Esophagus squamous epithelium (tissue), 5 donors: ENCODE measurements at regions not wholly inside any gene's neighbourhood (a gene's known extent, or its start where the extent isn't known, plus 50 kb on each side); places are given as distances from the start of the nearest gene placed in this dataset.

ENCODE experiments used
- DNase-seq: peaks from one replicate; lab custom pipeline; 2025; lab: John Stamatoyannopoulos, UW
- H3K27ac ChIP-seq, 4 donors: fragments of 200-600 bp; sonication (generic); one replicate each; pipeline ENCODE4 v1.5.1; 2016 to 2019; ENCODE audit warnings: mild to moderate bottlenecking in 1 of 4
- H3K27me3 ChIP-seq, 4 donors: fragments of 200-600 bp; sonication (generic); 1 replicate in 3 of 4; 2 replicates in 1 of 4; pipeline versions ENCODE4 v1.5.1 to v1.6.0; 2017 to 2021; ENCODE audit warnings: antibody characterized with exemption in 1 of 4
- H3K36me3 ChIP-seq, 3 donors: fragments of 200-600 bp; sonication (generic); one replicate each; pipeline ENCODE4 v1.5.1; 2016 to 2019
- H3K4me1 ChIP-seq, 3 donors: fragments of 200-600 bp; sonication (generic); one replicate each; pipeline ENCODE4 v1.5.1; 2017 to 2019
- H3K4me3 ChIP-seq, 4 donors: fragments of 200-600 bp; sonication (generic); 1 replicate in 3 of 4; 2 replicates in 1 of 4; pipeline ENCODE4 v1.5.1; 2016 to 2019; ENCODE audit warnings: mild to moderate bottlenecking in 2 of 4, moderate library complexity in 1 of 4
- H3K9me3 ChIP-seq, 3 donors: fragments of 200-600 bp; sonication (generic); one replicate each; pipeline ENCODE4 v1.5.1; 2016 to 2019
- CTCF ChIP-seq, 6 experiments: fragments of 450-650 bp in 4 of 6; fragments of 200-600 bp in 2 of 6; sonication (generic) in 2 of 6; IDR thresholded peaks; one replicate each; pipeline ENCODE4 v1.5.1; 2016 to 2019; ENCODE audit warnings: antibody characterized with exemption in 6 of 6, mild to moderate bottlenecking in 4 of 6, moderate library complexity in 4 of 6
- POLR2A ChIP-seq, 4 donors: fragments of 450-650 bp; IDR thresholded peaks; one replicate each; pipeline ENCODE4 v1.6.1; 2017; ENCODE audit warnings: antibody characterized with exemption in 4 of 4, mild to moderate bottlenecking in 4 of 4, moderate library complexity in 3 of 4
- WGBS, 2 donors: methylation state at CpG; one replicate each; pipeline ENCODE4 v1.1.5; 2018; 5-methylcytosine and 5-hydroxymethylcytosine counted together
- intact Hi-C: fragments of 100-400 bp; cut with DNase I; formaldehyde crosslinking; loops from one replicate; pipeline ENCODE4 v1.15.0; 2022
- donor health status: DM: yes; HTN: yes; CAD: no.

DNA sequence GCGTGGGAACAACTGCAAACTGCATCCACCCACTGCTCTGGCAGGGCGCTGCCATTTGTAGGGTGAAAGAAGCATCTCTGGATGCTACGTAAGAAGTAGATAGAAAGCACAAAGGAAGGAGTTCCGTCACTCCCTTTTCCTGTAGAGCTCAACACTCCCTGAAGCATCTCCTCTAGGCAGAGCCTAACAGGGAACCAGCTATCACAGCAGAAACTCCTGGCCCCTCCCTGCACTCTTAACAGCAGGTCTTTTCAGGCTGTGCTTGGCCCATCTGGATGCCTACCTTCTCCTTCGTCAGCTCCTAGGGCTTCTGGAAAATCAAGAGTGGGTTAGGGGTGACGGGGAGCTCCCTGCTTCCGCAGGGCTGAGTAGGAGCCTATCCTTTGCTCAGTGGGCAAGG lies 112.9 kb upstream of the TLL1 start:
- WGBS, 2 donors: 71 to 81% methylated on average over 3 to 5 of the region's 7 CpGs
- no peak for DNase-seq
- no peak overlapping the region for H3K4me3 ChIP-seq
- no peaks in the 10 kb centered on the region for H3K36me3 ChIP-seq
- no peaks in the 10 kb centered on the region for H3K27me3 ChIP-seq
- no peak for TF ChIP-seq CTCF (IDR thresholded peaks at IDR 0.05)
- TF ChIP-seq POLR2A (IDR thresholded peaks at IDR 0.05): no peak
- H3K27ac ChIP-seq: no peak overlapping the region
- intact Hi-C loops: no loop called here
- H3K4me1 ChIP-seq: no peaks in the 10 kb centered on the region
- no peaks in the 10 kb centered on the region for H3K9me3 ChIP-seq

GRCh38 chr4:165761963-165762362 lies 111.1 kb upstream of the TLL1 start:
- H3K36me3 ChIP-seq: no peaks in the 10 kb centered on the region
- H3K4me1 ChIP-seq: no peaks in the 10 kb centered on the region
- no peak overlapping the region for H3K4me3 ChIP-seq
- no peaks in the 10 kb centered on the region for H3K9me3 ChIP-seq
- H3K27ac ChIP-seq: no peak overlapping the region
- no peaks in the 10 kb centered on the region for H3K27me3 ChIP-seq
- intact Hi-C loops: no loop called here
- TF ChIP-seq POLR2A (IDR thresholded peaks at IDR 0.05) (no peak), CTCF (IDR thresholded peaks at IDR 0.05) (no peak)
- no peak for DNase-seq
- 45 to 56% methylated on average over 1 of the region's 1 CpG for WGBS, 2 donors

GRCh38 chr4:165763640-165764039 lies 109.4 kb upstream of the TLL1 start:
- no peaks in the 10 kb centered on the region for H3K9me3 ChIP-seq
- H3K4me3 ChIP-seq: no peak overlapping the region
- intact Hi-C loops: no loop called here
- H3K36me3 ChIP-seq: no peaks in the 10 kb centered on the region
- WGBS, 2 donors: 37 to 39% methylated on average over 2 of the region's 2 CpGs
- no peaks in the 10 kb centered on the region for H3K4me1 ChIP-seq
- no peaks in the 10 kb centered on the region for H3K27me3 ChIP-seq
- TF ChIP-seq CTCF (IDR thresholded peaks at IDR 0.05): no peak
- H3K27ac ChIP-seq: no peak overlapping the region
- DNase-seq: no peak

DNA sequence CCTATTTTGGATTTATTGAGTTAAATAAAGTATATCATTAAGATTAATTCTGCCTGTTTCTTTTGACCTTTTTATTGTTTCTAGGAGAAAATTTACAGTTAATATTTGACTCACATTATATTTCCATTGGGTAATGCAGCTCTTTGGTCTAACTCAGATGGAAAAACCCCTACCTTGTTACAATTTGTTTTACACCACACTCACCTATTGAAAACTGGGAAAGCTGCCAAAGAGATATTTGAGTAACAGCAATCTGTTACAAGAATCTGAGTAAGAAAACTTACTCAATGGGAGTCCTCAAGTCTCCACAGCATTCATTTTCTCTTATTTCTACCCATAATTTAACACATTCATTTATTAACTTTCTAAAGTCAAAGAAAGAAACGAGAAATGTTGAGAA lies 108.0 kb upstream of the TLL1 start:
- 73 to 79% methylated on average over 1 of the region's 1 CpG for WGBS, 2 donors
- no peaks in the 10 kb centered on the region for H3K36me3 ChIP-seq
- no peak for TF ChIP-seq CTCF (IDR thresholded peaks at IDR 0.05)
- no peak for TF ChIP-seq POLR2A (IDR thresholded peaks at IDR 0.05)
- no peaks in the 10 kb centered on the region for H3K9me3 ChIP-seq
- no peaks in the 10 kb centered on the region for H3K4me1 ChIP-seq
- H3K27me3 ChIP-seq: no peaks in the 10 kb centered on the region
- no peak overlapping the region for H3K27ac ChIP-seq
- no peak overlapping the region for H3K4me3 ChIP-seq
- intact Hi-C loops: no loop called here
- no peak for DNase-seq

GRCh38 chr4:165766018-165766417 lies 107.0 kb upstream of the TLL1 start:
- DNase-seq: no peak
- 70 to 88% methylated on average over 6 of the region's 6 CpGs for WGBS, 2 donors
- Histone ChIP-seq H3K36me3 (no peaks in the 10 kb centered on the region), H3K27me3 (no peaks in the 10 kb centered on the region), H3K4me3 (no peak overlapping the region), H3K27ac (no peak overlapping the region), H3K9me3 (no peaks in the 10 kb centered on the region), H3K4me1 (no peaks in the 10 kb centered on the region)
- TF ChIP-seq CTCF (IDR thresholded peaks at IDR 0.05) (no peak), POLR2A (IDR thresholded peaks at IDR 0.05) (no peak)
- intact Hi-C loops: no loop called here
